ENCODE measurements at regions not wholly inside any gene's neighbourhood (a gene's known extent, or its start where the extent isn't known, plus 50 kb on each side); places are given as distances from the start of the nearest gene placed in this dataset.

GRCh38 chr2:225117051-225117716, 74.9 kb upstream of the DOCK10 start:
- peaks cover 0 to 10% of the 10 kb centered on the region in 2 donors for H3K4me1 ChIP-seq (ENCODE audit: control insufficient read depth in 1 of 2, low read depth in 2 of 2)
- ATAC-seq (ENCODE audit: insufficient number of reproducible peaks, low FRiP score, low read depth), result no peak
- H3K4me3 ChIP-seq, result no peak overlapping the region
- H3K9me3 ChIP-seq, result no peaks in the 10 kb centered on the region
- no peak for DNase-seq (ENCODE audit: low spot score)
- H3K27me3 ChIP-seq (replicated peaks; ENCODE audit: insufficient read depth), result no peaks in the 10 kb centered on the region
- no peak for TF ChIP-seq CTCF (IDR thresholded peaks at IDR 0.05)
- no peak overlapping the region for H3K27ac ChIP-seq
- H3K36me3 ChIP-seq, result no peaks in the 10 kb centered on the region

DNA sequence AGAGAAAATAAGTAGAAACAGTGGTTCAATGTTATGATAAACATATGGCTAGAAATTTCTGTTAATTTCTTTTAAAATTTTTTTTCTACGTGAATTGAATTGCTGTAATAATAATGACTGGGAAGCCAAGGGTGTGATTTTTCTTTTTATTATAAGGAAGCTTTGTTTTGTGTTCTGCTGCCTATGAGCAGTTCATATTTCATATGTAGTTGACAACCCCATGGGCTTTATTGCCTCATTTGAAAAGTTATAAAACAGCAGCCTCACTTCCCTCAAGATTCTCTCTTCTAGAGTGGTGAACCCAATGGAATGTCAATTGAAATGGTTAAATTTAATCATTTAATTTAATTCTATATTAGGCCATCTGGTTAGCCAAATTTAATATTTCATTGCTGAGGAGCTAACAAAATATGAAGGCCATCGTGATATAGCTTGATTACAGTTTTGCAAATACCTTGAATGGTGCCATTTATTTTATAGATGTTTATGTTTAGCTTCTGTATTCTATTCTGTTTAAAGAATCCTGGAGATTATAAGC, 72.6 kb upstream of the DOCK10 start:
- no peak for TF ChIP-seq CTCF (IDR thresholded peaks at IDR 0.05)

GRCh38 chr2:225113371-225114015, 71.2 kb upstream of the DOCK10 start:
- no peaks in the 10 kb centered on the region for H3K27me3 ChIP-seq (replicated peaks; ENCODE audit: insufficient read depth)
- no peak for ATAC-seq (ENCODE audit: insufficient number of reproducible peaks, low FRiP score, low read depth)
- H3K4me3 ChIP-seq, result no peak overlapping the region
- no peak for TF ChIP-seq CTCF (IDR thresholded peaks at IDR 0.05)
- H3K36me3 ChIP-seq, result no peaks in the 10 kb centered on the region
- H3K27ac ChIP-seq, result no peak overlapping the region
- peaks cover 0 to 10% of the 10 kb centered on the region in 2 donors for H3K4me1 ChIP-seq (ENCODE audit: control insufficient read depth in 1 of 2, low read depth in 2 of 2)
- H3K9me3 ChIP-seq, result no peaks in the 10 kb centered on the region
- DNase-seq (ENCODE audit: low spot score), result no peak

More for the DNA sequence above, 72.6 kb upstream of the DOCK10 start:
- Histone ChIP-seq H3K4me1 (ENCODE audit: control insufficient read depth in 1 of 2, low read depth in 2 of 2) (peaks cover 0 to 10% of the 10 kb centered on the region in 2 donors), H3K4me3 (no peak overlapping the region), H3K27me3 (replicated peaks; ENCODE audit: insufficient read depth) (no peaks in the 10 kb centered on the region), H3K27ac (no peak overlapping the region), H3K9me3 (no peaks in the 10 kb centered on the region), H3K36me3 (no peaks in the 10 kb centered on the region)
- DNase-seq (ENCODE audit: low spot score) (no peak), ATAC-seq (ENCODE audit: insufficient number of reproducible peaks, low FRiP score, low read depth) (no peak)

DNA sequence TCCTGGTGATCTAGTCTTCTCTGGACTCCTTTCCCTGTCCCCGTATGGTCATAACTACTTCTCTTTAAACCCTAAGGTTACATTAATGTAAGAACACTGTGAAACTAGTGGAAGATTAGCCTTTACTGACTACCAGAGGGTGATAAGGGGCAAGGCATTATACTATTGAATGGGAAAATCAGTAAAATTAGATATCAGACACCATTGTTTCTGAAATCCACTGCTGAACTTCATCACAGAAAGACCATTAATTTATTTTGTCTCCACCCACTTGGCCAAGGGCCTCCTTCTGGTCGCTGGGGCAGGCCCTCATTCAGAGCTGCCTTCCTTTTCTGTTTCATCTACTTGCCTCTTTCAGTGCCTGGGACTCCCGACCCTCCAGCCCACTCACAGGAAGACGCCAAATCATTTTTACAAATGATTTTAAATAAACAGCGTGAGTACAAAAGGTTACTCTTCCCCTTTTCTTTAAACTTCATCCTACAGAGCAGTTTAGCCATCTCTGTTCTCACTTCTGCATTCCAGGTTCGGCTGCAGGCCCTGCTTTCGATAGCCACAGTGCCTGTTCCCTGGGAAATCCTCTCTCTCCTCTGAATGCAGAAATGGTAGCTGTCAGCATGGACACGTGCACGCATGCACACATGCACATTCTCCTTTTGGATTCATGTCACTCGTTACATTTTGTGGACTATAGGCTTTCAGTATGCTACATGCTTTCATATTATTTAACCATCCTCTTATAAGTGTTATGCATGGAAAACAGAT, 70.3 kb upstream of the DOCK10 start:
- H3K27ac ChIP-seq, result no peak overlapping the region
- no peaks in the 10 kb centered on the region for H3K27me3 ChIP-seq (replicated peaks; ENCODE audit: insufficient read depth)
- peaks cover 0 to 6% of the 10 kb centered on the region in 2 donors for H3K4me1 ChIP-seq (ENCODE audit: control insufficient read depth in 1 of 2, low read depth in 2 of 2)
- DNase-seq (ENCODE audit: low spot score), result no peak
- no peak for TF ChIP-seq CTCF (IDR thresholded peaks at IDR 0.05)
- H3K36me3 ChIP-seq, result no peaks in the 10 kb centered on the region
- no peak overlapping the region for H3K4me3 ChIP-seq
- no peaks in the 10 kb centered on the region for H3K9me3 ChIP-seq
- no peak for ATAC-seq (ENCODE audit: insufficient number of reproducible peaks, low FRiP score, low read depth)

DNA sequence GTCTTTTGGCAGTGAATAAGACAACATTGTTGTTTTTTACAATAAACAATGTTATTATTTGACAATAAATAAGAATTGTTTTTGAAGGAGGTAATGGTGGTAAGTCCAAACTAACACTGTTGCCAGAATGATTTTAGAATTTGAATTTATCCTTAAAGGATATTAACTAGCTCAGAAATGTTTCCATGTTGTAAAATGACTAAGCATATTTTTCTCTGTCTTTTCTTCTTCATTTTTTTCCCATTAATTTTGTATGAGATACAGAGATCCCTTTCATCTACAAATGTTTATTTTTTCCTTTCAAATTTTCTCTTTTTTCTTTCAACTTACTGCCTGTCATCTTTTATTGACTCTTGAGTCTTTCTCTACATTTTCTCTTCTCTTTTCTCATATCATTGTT, 66.5 kb upstream of the DOCK10 start:
- Histone ChIP-seq H3K27ac (no peak overlapping the region), H3K9me3 (no peaks in the 10 kb centered on the region), H3K36me3 (no peaks in the 10 kb centered on the region), H3K4me1 (ENCODE audit: control insufficient read depth in 1 of 2, low read depth in 2 of 2) (peaks cover 0 to 6% of the 10 kb centered on the region in 2 donors), H3K4me3 (no peak overlapping the region), H3K27me3 (replicated peaks; ENCODE audit: insufficient read depth) (no peaks in the 10 kb centered on the region)
- TF ChIP-seq CTCF (IDR thresholded peaks at IDR 0.05), result no peak
- ATAC-seq (ENCODE audit: insufficient number of reproducible peaks, low FRiP score, low read depth) (no peak), DNase-seq (ENCODE audit: low spot score) (no peak)
